ENCODE measurements at regions not wholly inside any gene's neighbourhood (a gene's known extent, or its start where the extent isn't known, plus 50 kb on each side); places are given as distances from the start of the nearest gene placed in this dataset.

GRCh38 chr14:101254805-101255764 is 306.2 kb upstream of the DIO3 start:
- TF ChIP-seq, protein P1, sequence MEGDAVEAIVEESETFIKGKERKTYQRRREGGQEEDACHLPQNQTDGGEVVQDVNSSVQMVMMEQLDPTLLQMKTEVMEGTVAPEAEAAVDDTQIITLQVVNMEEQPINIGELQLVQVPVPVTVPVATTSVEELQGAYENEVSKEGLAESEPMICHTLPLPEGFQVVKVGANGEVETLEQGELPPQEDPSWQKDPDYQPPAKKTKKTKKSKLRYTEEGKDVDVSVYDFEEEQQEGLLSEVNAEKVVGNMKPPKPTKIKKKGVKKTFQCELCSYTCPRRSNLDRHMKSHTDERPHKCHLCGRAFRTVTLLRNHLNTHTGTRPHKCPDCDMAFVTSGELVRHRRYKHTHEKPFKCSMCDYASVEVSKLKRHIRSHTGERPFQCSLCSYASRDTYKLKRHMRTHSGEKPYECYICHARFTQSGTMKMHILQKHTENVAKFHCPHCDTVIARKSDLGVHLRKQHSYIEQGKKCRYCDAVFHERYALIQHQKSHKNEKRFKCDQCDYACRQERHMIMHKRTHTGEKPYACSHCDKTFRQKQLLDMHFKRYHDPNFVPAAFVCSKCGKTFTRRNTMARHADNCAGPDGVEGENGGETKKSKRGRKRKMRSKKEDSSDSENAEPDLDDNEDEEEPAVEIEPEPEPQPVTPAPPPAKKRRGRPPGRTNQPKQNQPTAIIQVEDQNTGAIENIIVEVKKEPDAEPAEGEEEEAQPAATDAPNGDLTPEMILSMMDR (IDR thresholded peaks at IDR 0.05): no peak
- TF ChIP-seq ZFX (IDR thresholded peaks at IDR 0.05; ENCODE audit: borderline replicate concordance): no peak

All from 22Rv1 (cell line).